GM18507 (cell line): ENCODE measurements at regions not wholly inside any gene's neighbourhood (a gene's known extent, or its start where the extent isn't known, plus 50 kb on each side); places are given as distances from the start of the nearest gene placed in this dataset.

Source experiments
- DNase-seq: peaks from one replicate; pipeline ENCODE4 v3.0.0; 2011; ENCODE audit warnings: low read depth; ENCODE audit not compliant: insufficient read length; ENCODE audit errors: extremely low spot score
- FAIRE-seq: peaks from 2 replicates; lab custom pipeline; 2011; peaks lifted over from hg19 to GRCh38; lab: Jason Lieb, UNC

- no peak for FAIRE-seq
- DNase-seq = no peak
These were observed 1464.6 kb upstream of the CELF4 start for GRCh38 chr18:39030124-39030655.

- FAIRE-seq (no peak), DNase-seq (no peak)
These were observed 1459.9 kb upstream of the CELF4 start for GRCh38 chr18:39025531-39025930.

- DNase-seq = no peak
These were observed 1454.4 kb upstream of the CELF4 start for GRCh38 chr18:39019989-39020388.

GRCh38 chr18:39007031-39007902, 1441.7 kb upstream of the CELF4 start:
- FAIRE-seq (no peak), DNase-seq (no peak)

More at GRCh38 chr18:39019989-39020388, 1454.4 kb upstream of the CELF4 start:
- FAIRE-seq = no peak

- FAIRE-seq (no peak), DNase-seq (no peak)
These were observed 1430.5 kb upstream of the CELF4 start for GRCh38 chr18:38996056-38996455.

- no peak for FAIRE-seq
- DNase-seq = no peak
These were observed 1427.7 kb upstream of the CELF4 start for GRCh38 chr18:38993342-38993741.

GRCh38 chr18:38984968-38985367, 1419.4 kb upstream of the CELF4 start:
- DNase-seq (no peak), FAIRE-seq (no peak)

- DNase-seq (no peak), FAIRE-seq (no peak)
These were observed 1416.5 kb upstream of the CELF4 start for GRCh38 chr18:38982072-38982471.

GRCh38 chr18:38981389-38981788, 1415.8 kb upstream of the CELF4 start:
- no peak for DNase-seq
- no peak for FAIRE-seq

- no peak for DNase-seq
- no peak for FAIRE-seq
These were observed 1414.8 kb upstream of the CELF4 start for GRCh38 chr18:38980420-38980819.

GRCh38 chr18:38972571-38972970, 1407.0 kb upstream of the CELF4 start:
- FAIRE-seq (no peak), DNase-seq (no peak)

GRCh38 chr18:38971881-38972280, 1406.3 kb upstream of the CELF4 start:
- no peak for FAIRE-seq

GRCh38 chr18:38966841-38967240, 1401.2 kb upstream of the CELF4 start:
- DNase-seq = no peak
- FAIRE-seq = no peak

More at GRCh38 chr18:38971881-38972280, 1406.3 kb upstream of the CELF4 start:
- no peak for DNase-seq

- FAIRE-seq (no peak), DNase-seq (no peak)
These were observed 1398.5 kb upstream of the CELF4 start for GRCh38 chr18:38963943-38964660.

- FAIRE-seq (no peak), DNase-seq (no peak)
These were observed 1396.3 kb upstream of the CELF4 start for GRCh38 chr18:38961880-38962279.

- DNase-seq = no peak
- no peak for FAIRE-seq
These were observed 1392.1 kb upstream of the CELF4 start for GRCh38 chr18:38957736-38958135.

GRCh38 chr18:38956068-38956467, 1390.5 kb upstream of the CELF4 start:
- no peak for FAIRE-seq
- DNase-seq = no peak

GRCh38 chr18:38951633-38952032, 1386.0 kb upstream of the CELF4 start:
- DNase-seq (no peak), FAIRE-seq (no peak)

GRCh38 chr18:38948436-38948835, 1382.8 kb upstream of the CELF4 start:
- DNase-seq = no peak

GRCh38 chr18:38944446-38945024, 1378.9 kb upstream of the CELF4 start:
- no peak for FAIRE-seq
- DNase-seq = no peak

More at GRCh38 chr18:38948436-38948835, 1382.8 kb upstream of the CELF4 start:
- no peak for FAIRE-seq
